ENCODE measurements at regions not wholly inside any gene's neighbourhood (a gene's known extent, or its start where the extent isn't known, plus 50 kb on each side); places are given as distances from the start of the nearest gene placed in this dataset.

GRCh38 chr6:109892451-109893435, 85.4 kb upstream of the GPR6 start:
- no peak overlapping the region for H3K4me3 ChIP-seq (ENCODE audit: control insufficient read depth, low read depth, low read length)
- DNase-seq (ENCODE audit: low read depth), result peak; percentile 3
- TF ChIP-seq CTCF (conservative IDR thresholded peaks at IDR 0.05; ENCODE audit: control insufficient read depth, insufficient read depth, low read depth, low read length), result no peak

GRCh38 chr6:109893606-109894005, 84.5 kb upstream of the GPR6 start:
- H3K4me3 ChIP-seq (ENCODE audit: control insufficient read depth, low read depth, low read length), result no peak overlapping the region
- no peak for TF ChIP-seq CTCF (conservative IDR thresholded peaks at IDR 0.05; ENCODE audit: control insufficient read depth, insufficient read depth, low read depth, low read length)

GRCh38 chr6:109894181-109894580, 83.9 kb upstream of the GPR6 start:
- TF ChIP-seq CTCF (conservative IDR thresholded peaks at IDR 0.05; ENCODE audit: control insufficient read depth, insufficient read depth, low read depth, low read length), result no peak
- DNase-seq (ENCODE audit: low read depth), result no peak
- H3K4me3 ChIP-seq (ENCODE audit: control insufficient read depth, low read depth, low read length), result no peak overlapping the region

More at GRCh38 chr6:109893606-109894005, 84.5 kb upstream of the GPR6 start:
- DNase-seq (ENCODE audit: low read depth), result no peak

- no peak overlapping the region for H3K4me3 ChIP-seq (ENCODE audit: control insufficient read depth, low read depth, low read length)
- DNase-seq (ENCODE audit: low read depth), result peak; percentile 48
- no peak for TF ChIP-seq CTCF (conservative IDR thresholded peaks at IDR 0.05; ENCODE audit: control insufficient read depth, insufficient read depth, low read depth, low read length)
These were observed 81.8 kb upstream of the GPR6 start for GRCh38 chr6:109896341-109896740.

- H3K4me3 ChIP-seq (ENCODE audit: control insufficient read depth, low read depth, low read length), result no peak overlapping the region
- no peak for TF ChIP-seq CTCF (conservative IDR thresholded peaks at IDR 0.05; ENCODE audit: control insufficient read depth, insufficient read depth, low read depth, low read length)
- DNase-seq (ENCODE audit: low read depth), result no peak
These were observed 81.1 kb upstream of the GPR6 start for GRCh38 chr6:109897025-109897424.

GRCh38 chr6:109897561-109898080, 80.5 kb upstream of the GPR6 start:
- no peak for DNase-seq (ENCODE audit: low read depth)
- TF ChIP-seq CTCF (conservative IDR thresholded peaks at IDR 0.05; ENCODE audit: control insufficient read depth, insufficient read depth, low read depth, low read length), result no peak
- no peak overlapping the region for H3K4me3 ChIP-seq (ENCODE audit: control insufficient read depth, low read depth, low read length)
